IMR-90 (cell line): ENCODE measurements at regions not wholly inside any gene's neighbourhood (a gene's known extent, or its start where the extent isn't known, plus 50 kb on each side); places are given as distances from the start of the nearest gene placed in this dataset.
A peak's percentile ranks its signal among the peaks of the same experiment; 100 is the strongest.

Experiments
- CEBPB ChIP-seq: IDR thresholded peaks from 2 replicates; pipeline ENCODE4 v1.6.1; 2012; ENCODE audit warnings: low read depth, low read length, improper control_type of control experiment
- CTCF ChIP-seq: conservative IDR thresholded peaks from 2 replicates; pipeline ENCODE4 v1.5.1; 2012; ENCODE audit warnings: mild to moderate bottlenecking, low read depth, low read length, improper control_type of control experiment
- MAFK ChIP-seq: IDR thresholded peaks from 2 replicates; pipeline ENCODE4 v1.6.1; 2012; ENCODE audit warnings: low read depth, low read length, improper control_type of control experiment
- NFE2L2 ChIP-seq: fragments of 150-350 bp; IDR thresholded peaks from 2 replicates; pipeline ENCODE4 v1.6.1; 2016; ENCODE audit warnings: low read depth, mild to moderate bottlenecking, low read length
- POLR2A ChIP-seq: IDR thresholded peaks from 2 replicates; pipeline ENCODE4 v1.6.1; 2012; ENCODE audit warnings: mild to moderate bottlenecking, low read depth, low read length
- RAD21 ChIP-seq: IDR thresholded peaks from 2 replicates; pipeline ENCODE4 v1.6.1; 2012; ENCODE audit warnings: low read length, improper control_type of control experiment
- RCOR1 ChIP-seq: IDR thresholded peaks from 2 replicates; pipeline ENCODE4 v1.6.1; 2012; ENCODE audit warnings: mild to moderate bottlenecking, low read length, improper control_type of control experiment; ENCODE audit not compliant: insufficient replicate concordance
- SMC3 ChIP-seq: fragments of 150-350 bp; IDR thresholded peaks from 2 replicates; pipeline ENCODE4 v1.6.1; 2016; ENCODE audit warnings: low read depth, mild to moderate bottlenecking, antibody characterized with exemption, low read length, moderate library complexity
- USF2 ChIP-seq: fragments of 150-350 bp; IDR thresholded peaks from 2 replicates; pipeline ENCODE4 v1.6.1; 2017; ENCODE audit warnings: mild to moderate bottlenecking, antibody characterized with exemption, low read length, low read depth

- no peak for TF ChIP-seq CTCF
- TF ChIP-seq SMC3, result no peak
- TF ChIP-seq NFE2L2, result peak; percentile 3; the same call in 1 of the 2 replicates
- TF ChIP-seq POLR2A, result no peak
- TF ChIP-seq USF2, result no peak
- TF ChIP-seq MAFK, result no peak
- TF ChIP-seq CEBPB, result peak; percentile 70; the same call in 1 of the 2 replicates
- no peak for TF ChIP-seq RAD21
- no peak for TF ChIP-seq RCOR1
Measured at GRCh38 chr12:14257303-14257733, 108.2 kb upstream of the ATF7IP start.
